ENCODE measurements at regions not wholly inside any gene's neighbourhood (a gene's known extent, or its start where the extent isn't known, plus 50 kb on each side); places are given as distances from the start of the nearest gene placed in this dataset.

DNA sequence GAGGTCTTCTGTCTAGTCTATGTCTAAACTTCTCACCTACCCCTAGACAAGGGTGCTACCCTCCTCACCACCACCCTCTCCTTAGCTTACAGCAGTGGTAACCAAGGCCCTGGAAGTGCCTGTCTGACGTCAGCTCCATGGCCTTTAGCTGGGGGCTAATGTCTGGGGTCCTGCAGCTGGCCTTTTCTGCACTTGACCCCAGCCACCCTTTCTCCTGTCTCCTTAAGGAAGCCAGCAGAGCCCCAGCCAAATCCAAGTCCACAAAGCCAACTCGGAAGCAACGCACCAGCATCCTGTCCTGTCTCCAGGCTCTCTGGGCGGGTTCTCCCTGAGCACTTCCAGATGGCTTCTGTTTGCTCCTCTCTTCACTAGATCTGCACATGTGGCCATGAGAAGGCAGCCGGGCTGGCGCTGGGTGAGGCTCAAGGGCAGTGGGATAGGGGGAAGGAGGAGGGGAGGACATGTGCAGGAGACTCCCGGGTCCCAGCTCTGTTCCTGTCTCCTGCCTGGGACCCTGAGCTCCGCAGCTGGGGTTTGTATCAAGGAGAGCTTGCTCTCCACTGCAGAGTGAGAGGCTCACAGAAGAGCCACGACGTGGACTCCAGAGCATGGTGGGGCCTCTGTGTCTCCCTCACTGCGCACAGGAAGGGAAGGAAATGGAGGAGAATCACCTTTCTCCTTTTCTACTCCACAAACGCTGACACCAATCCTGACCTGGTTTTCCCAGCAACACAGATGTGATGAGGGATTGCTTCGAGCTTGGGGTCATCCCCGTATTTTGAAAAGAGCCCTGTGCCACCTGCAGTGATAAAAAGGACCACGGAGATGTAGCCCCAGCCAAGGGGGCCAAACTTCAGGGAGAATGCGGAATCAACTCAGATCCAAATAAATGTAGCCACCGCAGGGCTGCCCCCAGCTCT lies 204.2 kb downstream of the USP12 start:
- DNase-seq (ENCODE audit: low read depth in 3 of 3): no peak

GRCh38 chr13:26966701-26967080 lies 204.9 kb downstream of the USP12 start:
- no peak for DNase-seq (ENCODE audit: low read depth in 3 of 3)

DNA sequence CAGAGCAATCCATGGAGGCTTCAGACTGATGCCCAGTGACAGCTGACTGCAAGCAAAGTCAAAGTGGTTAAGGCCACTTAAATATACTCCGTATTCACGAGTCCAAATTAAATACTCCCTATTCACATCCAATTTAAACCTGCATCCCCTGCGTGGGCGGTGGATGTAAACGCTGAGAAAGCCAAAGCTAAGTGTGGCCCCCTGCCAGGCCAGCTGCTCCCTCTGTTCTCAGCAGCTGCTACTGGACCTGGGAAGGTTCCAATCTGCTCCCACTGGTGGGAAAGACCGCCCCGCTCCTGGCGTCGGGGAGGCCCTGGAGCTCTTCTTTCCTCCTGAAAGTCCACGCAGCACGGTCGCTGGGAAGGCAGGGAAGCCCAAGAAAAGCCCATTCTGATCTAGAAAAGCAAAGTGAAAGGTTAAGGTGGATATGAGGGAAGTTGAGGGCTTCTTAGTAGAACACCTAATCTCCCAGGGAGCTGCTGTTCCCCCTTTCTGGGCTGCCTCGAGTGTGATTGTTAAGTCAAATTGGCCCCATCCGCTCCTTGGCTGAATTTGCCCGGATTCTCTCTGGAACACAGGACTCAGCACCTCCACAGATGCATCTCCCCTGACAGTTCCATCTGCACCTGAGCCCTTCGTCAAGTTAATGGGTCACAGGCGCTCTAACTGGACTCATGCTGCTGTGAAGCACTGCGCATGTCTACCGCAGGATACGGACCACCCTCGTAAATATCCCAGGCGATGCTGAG lies 205.5 kb downstream of the USP12 start:
- no peak for DNase-seq (ENCODE audit: low read depth in 3 of 3)

DNA sequence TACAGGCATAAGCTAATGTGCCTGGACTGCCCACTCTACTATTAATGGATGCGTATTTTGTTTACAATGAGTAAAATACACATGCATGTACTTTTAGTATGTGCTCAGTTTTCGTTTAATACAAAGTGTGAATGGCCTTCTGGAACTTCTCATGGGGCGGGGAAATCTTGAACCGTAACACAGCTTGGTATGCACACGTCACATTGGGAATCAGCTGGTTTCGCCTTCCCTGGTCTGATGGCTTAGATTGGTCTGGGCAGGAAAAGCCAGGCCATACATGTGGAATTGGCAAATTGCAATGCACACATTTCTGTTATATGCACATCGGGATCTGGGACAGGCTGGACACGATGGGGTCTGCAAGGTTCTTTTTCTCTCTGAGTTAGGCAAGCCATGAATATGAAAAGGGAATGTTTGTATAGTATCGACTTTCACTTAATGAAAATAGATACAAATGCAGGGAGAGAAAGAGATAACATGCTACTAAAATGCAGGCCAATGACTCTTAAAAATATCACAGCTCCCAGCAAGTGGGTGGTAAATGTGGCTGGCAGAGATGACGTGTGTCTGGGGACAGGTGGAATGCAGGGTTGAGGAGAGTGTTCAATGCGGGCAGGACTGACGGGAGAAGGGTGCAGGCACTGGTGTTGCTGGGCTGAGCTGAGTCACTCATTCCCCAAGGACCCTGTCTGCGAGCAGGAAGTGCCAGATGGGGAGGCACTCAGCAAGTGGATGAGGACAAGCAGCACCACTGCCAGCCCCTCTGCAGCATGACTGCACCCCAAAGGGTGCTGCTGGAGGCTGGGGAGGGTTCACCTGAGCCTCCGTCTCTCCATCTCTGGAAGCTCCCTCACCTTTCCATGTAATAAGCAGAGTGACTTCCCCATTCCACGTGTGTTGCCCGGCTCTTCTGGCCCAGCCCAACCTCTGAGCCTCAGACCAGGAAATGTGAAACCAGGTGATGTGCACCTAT lies 204.0 kb upstream of the GPR12 start:
- DNase-seq (ENCODE audit: low read depth in 3 of 3): no peak

DNA sequence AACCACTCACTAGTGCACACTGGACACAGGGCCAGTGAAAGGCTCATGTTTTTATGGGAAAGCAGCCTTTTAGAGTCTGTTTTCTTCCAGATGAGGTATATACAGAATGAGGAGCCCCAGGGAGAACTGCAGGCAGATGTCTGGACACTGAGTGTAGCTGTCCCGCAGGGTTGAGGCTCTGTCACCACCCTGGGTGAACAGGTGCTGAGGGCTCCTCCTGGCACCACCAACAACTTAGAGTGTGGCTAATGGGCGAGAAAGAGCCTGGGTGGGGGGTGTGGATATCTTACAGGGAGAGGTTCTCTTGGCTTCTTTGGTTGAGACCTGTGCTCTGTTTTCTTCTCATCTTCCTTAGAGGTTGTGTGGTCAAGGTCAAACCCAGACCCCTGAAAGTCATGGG lies 202.1 kb upstream of the GPR12 start:
- DNase-seq (ENCODE audit: low read depth in 3 of 3): no peak

DNA sequence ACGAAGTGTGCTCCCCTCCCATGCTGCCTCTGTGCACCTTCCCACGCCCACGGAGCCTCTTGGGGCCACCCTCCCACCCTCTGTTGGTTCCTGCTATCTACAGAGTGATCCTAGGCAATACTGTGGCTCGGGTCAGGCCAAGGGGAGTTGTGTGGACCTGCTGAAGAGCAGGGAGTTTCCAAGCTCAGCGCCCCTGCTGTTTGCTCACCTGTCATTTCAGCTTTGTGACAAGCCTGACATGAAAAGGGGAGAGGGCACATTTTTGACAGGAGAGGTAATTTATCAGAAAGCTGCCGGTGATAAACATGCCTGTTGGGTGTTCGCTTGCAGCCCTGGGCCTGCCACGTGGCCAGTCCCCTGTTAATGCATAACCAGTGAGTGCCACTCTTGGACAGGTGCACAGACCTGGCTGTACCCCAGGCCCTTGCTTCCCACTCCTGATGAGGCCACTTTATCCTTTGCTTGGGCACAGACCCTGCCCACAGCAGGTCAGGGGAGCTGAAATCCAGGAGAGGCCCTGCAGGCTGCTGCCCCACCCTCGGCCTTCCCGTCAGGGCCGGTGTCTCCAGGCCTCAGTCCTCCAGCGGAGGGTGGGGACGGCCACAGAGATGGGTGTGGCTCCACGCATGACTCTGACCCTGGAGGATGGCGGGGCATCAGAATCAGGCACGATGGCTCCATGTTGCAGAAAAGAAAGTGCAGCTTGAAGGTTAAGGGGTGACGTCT lies 201.5 kb upstream of the GPR12 start:
- no peak for DNase-seq (ENCODE audit: low read depth in 3 of 3)

- no peak for DNase-seq (ENCODE audit: low read depth in 3 of 3)
These were observed 196.6 kb upstream of the GPR12 start for GRCh38 chr13:26957182-26957581.

DNA sequence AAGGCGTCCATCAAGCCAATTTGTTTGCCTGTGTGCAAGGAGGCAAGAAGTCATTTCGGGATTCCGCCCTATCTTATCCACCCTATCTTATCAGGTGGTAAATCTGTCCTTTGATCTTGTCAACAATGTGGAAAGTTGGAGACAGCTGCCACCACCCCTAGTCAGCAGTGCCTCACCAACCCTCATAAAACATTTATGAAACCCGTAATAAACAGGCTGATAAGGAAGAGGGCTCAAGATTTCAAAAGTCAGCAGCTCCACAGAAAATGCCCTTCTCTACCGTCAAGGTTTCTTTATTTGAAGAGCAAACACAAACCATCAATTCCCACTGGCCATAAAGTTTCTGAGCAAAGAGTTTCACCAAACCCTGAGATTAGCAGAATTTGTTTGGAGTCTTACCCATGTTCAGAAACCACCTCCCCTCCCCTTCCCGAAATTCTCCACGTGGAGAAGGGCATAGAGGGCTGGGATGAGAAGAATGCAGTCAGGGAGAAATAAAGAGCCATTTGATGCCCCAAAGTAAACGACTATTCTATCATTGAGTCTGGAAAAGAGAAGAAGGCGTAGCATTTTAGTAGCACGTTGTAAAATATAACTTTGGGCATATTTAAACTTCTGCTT lies 196.0 kb upstream of the GPR12 start:
- DNase-seq (ENCODE audit: low read depth in 3 of 3): no peak

GRCh38 chr13:26954976-26955375 lies 194.4 kb upstream of the GPR12 start:
- no peak for DNase-seq (ENCODE audit: low read depth in 3 of 3)

GRCh38 chr13:26953291-26953690 lies 192.7 kb upstream of the GPR12 start:
- DNase-seq (ENCODE audit: low read depth in 3 of 3): no peak

DNA sequence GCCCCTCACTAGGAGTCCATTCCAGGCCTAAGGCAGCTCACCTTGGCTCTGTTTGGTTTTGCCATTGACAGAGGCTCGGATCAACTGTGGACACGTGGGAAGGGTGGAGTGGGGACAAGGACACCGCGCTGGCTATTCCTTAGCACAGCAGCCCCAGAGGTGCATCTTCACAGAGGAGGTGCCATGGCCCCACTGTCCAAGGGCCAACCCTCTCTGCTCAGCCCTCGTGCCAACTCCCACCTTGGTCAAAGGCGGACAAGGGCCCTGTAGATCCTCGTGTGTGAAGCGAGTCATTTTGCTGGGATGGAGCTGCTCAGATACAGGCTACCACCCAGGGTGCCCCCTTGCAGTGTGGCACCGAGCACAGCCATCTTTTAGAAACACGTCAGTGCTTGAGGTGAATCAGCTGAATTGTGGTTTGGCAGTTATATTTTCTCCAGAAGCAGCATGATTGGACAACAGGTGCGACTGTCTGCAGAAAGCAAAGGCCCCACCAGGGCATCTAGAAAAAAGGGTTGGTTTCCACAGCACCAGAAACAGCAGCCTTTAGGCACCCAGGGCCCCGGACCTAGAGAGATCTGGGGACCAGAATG lies 192.1 kb upstream of the GPR12 start:
- DNase-seq (ENCODE audit: low read depth in 3 of 3): no peak

DNA sequence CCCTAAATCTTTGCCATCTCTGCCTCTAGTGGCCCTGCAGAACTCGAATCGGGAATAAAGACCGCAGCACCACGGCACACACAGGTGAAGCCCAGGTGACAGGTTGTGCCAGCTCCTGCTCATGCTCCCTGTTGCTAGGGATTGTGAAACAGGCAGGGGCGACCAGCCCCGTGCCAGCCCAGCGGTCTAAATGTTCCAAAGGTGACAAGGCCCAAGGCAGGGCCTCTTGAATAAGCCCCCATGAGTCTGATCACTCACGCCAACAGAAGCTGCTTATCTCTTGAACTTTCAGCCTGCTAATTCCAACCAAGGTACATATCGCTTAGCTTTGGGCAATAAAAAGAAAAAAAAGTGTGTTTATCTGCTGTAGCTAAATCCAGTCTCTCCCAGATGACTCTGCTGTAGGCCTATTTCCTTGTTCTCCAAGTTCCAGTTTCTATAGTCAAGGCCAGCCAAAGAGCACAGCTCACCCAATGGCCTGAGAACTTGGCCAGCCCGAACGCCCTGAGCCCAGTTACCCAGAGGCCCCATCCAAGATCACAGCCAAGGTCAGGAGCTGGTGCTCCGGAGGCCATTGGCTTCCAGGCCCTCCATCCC lies 191.1 kb upstream of the GPR12 start:
- no peak for DNase-seq (ENCODE audit: low read depth in 3 of 3)

- no peak for DNase-seq (ENCODE audit: low read depth in 3 of 3)
These were observed 190.4 kb upstream of the GPR12 start for GRCh38 chr13:26950968-26951367.

DNA sequence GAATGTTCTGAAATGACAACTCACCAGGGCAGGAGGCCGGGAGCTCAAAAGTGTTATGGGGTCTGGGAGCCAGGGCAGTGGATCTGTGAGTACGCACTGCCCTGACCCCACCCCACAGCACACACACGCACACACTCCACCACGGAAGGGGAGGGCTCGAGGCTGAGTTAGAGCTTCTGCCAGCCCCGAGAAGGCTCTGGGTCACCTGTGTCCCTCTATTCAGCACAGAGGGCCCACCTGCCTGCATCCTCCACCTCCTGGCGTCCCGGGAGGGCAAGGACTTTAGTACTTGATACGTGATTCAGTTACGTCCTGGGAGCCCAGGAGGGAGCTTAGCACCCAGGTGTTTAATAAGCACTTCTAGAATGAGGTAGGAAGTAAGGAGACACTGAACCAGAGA lies 190.0 kb upstream of the GPR12 start:
- no peak for DNase-seq (ENCODE audit: low read depth in 3 of 3)

GRCh38 chr13:26949701-26950502 lies 189.3 kb upstream of the GPR12 start:
- DNase-seq (ENCODE audit: low read depth in 3 of 3): no peak

GRCh38 chr13:26948353-26948752 lies 187.8 kb upstream of the GPR12 start:
- no peak for DNase-seq (ENCODE audit: low read depth in 3 of 3)

- no peak for DNase-seq (ENCODE audit: low read depth in 3 of 3)
These were observed 186.2 kb upstream of the GPR12 start for GRCh38 chr13:26946684-26947343.

- DNase-seq (ENCODE audit: low read depth in 3 of 3): no peak
These were observed 183.2 kb upstream of the GPR12 start for GRCh38 chr13:26943748-26944147.

- DNase-seq (ENCODE audit: low read depth in 3 of 3): no peak
These were observed 181.6 kb upstream of the GPR12 start for GRCh38 chr13:26942184-26942583.

All from stimulated activated CD4-positive, alpha-beta T cell treated with anti-CD3 and anti-CD28 coated beads, TNF-alpha, amount 100 ng/mL, for 4 hours (primary cell).